Astrocyte of the spinal cord (primary cell): ENCODE measurements at regions not wholly inside any gene's neighbourhood (a gene's known extent, or its start where the extent isn't known, plus 50 kb on each side); places are given as distances from the start of the nearest gene placed in this dataset.

Experiments
- DNase-seq: peaks from one replicate; pipeline ENCODE4 v3.0.0; 2011; ENCODE audit warnings: low read depth, low spot score
- H3K4me3 ChIP-seq: 2 replicates; pipeline ENCODE4 v1.5.1; 2011; ENCODE audit warnings: low read depth, mild to moderate bottlenecking, low read length, moderate library complexity
- in situ Hi-C: cut with HindIII; loops from 2 replicates; pipeline ENCODE4 v1.10.0; 2017; ENCODE audit warnings: low sequenced_read_pairs
- TF ChIP-seq, protein P1 (sequence below): IDR thresholded peaks from 2 replicates; pipeline ENCODE4 v1.5.1; 2012; ENCODE audit warnings: low read depth, mild to moderate bottlenecking, low read length, inconsistent platforms

DNA sequence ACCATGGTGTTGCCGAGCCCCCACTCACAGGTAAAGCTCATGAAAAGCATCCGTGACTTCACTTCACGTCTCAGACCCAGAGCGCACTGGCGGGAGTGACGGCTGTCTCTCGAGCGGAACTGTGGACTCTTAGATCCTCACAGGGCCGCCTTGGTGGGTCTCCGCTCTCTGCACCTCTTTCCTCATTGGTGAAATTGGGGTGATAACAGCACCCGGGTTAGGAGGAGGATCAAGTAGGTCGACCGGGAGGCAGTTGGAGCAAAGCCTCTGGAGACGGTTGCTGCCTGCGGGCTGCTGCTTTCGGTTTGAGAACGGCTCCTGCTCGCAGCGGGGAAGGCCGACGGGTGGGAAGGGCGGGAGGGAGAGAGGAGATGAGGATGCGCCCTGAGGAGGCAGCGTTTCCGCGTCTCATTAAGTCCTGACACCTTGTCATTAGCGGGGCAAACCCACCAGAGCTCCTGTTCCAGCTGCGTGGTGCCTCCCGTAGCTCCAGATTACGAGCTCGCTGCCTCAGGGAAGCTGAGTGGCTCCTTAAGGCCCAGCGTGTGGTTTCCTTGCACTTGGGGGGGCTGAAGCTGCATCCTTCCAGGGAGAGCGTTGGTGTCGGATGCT, 51.9 kb upstream of the CFAP46 start:
- TF ChIP-seq, protein P1, sequence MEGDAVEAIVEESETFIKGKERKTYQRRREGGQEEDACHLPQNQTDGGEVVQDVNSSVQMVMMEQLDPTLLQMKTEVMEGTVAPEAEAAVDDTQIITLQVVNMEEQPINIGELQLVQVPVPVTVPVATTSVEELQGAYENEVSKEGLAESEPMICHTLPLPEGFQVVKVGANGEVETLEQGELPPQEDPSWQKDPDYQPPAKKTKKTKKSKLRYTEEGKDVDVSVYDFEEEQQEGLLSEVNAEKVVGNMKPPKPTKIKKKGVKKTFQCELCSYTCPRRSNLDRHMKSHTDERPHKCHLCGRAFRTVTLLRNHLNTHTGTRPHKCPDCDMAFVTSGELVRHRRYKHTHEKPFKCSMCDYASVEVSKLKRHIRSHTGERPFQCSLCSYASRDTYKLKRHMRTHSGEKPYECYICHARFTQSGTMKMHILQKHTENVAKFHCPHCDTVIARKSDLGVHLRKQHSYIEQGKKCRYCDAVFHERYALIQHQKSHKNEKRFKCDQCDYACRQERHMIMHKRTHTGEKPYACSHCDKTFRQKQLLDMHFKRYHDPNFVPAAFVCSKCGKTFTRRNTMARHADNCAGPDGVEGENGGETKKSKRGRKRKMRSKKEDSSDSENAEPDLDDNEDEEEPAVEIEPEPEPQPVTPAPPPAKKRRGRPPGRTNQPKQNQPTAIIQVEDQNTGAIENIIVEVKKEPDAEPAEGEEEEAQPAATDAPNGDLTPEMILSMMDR: no peak
- in situ Hi-C loops: no loop called here
- peak overlapping the region; percentile 12 for H3K4me3 ChIP-seq
- DNase-seq: peak; percentile 1

DNA sequence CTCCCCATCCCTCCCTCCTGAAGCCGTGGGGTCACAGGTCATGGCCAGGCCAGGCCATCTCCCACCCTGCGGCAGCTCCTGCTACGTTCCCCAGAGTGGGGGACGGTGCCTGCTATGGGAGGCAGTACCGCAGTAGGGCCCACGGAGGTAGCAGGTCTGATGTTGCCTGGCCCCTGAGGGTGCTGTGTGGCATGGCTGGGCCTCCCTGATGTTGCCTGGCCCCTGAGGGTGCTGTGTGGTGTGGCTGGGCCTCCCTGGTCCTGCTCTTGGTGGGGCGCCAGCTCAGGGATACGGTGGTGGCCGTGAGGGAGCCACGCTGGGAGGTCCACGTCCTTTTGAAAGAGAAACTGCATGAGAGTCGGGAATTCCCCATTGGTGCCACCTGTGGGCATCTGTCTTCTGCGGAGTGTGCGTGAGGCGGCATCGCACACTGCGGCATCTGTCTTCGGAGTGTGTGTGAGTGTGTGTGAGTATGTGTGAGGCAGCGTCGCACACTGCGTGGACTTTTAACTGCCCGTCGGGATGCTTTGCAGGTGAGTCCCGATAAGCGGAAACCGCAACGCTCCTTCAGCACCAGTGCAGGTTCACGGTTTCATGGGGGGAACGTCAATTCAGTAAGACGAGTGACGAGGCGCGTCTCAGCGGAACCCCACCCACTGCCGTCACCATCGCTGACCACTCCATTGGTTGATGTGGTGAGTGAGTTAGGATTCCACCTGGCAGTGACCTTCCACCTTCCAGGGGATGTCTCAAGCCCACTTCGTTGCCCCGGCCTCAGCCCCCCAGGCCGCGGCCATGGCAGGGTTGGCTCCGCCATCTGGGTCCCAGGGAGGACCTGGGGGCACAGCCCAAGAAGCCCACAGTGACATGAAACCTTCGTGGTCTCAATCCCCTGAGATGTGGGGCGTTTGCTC, 51.2 kb upstream of the CFAP46 start:
- TF ChIP-seq, protein P1: no peak
- no peak for DNase-seq
- H3K4me3 ChIP-seq: no peak overlapping the region
- in situ Hi-C loops: no loop called here

DNA sequence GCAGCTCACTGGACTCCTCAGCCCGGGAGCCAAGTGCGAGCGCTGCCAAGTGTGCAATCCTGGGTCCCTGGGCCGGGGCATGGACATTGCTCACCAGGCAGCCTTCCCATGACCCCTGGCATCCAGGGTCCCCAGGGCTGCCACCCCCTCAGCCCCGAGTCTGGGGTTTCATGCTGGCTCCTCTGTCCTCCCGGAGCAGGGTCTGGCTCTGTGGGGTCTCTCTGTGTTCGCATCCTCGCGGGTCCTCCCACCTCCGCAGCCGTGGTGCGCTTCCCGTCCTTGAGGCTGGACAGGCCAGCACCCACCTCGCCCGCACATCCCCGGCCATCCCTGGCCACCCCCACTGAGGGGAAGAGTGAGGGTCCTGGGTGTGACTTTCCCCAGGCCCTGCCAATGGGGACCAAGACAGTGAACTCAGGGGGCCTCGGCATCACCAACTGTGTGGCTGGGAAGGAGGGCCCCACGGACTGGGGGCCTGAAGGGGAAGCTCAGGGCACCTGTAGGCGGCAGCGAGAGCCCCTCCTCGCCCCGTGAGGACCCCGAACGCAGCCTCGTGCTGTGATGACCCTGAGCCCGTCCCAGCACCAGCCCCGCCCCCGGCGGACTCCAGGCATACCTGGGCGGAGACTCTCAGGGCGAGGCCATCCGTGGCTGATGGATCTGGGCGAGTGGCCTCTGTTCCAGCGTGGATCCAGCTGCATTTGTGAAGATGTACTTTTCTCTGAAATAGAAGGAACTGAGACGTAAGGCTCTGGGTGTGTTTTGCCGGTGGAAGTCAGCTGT, 50.3 kb upstream of the CFAP46 start:
- DNase-seq: no peak
- H3K4me3 ChIP-seq: no peak overlapping the region
- TF ChIP-seq, protein P1: no peak
- in situ Hi-C loops: no loop called here
